Cerebellar cortex (tissue), 1 donor: ENCODE measurements at regions not wholly inside any gene's neighbourhood (a gene's known extent, or its start where the extent isn't known, plus 50 kb on each side); places are given as distances from the start of the nearest gene placed in this dataset.
"Not testable (repeated sequence)": the region's sequence is repeated elsewhere in the genome, so short reads cannot be mapped to it uniquely, and the experiment has no call there.

Experiments used
- DNase-seq: peaks from one replicate; pipeline ENCODE4 v3.0.0-alpha.2; 2015; ENCODE audit warnings: low spot score

- DNase-seq = no peak
Measured at GRCh38 chr4:1589098-1589497, 95.0 kb downstream of the FAM53A start.

- no peak for DNase-seq
Measured at GRCh38 chr4:1588306-1588705, 95.8 kb downstream of the FAM53A start.

- DNase-seq = no peak
Measured at GRCh38 chr4:1584498-1584897, 99.6 kb downstream of the FAM53A start.

DNA sequence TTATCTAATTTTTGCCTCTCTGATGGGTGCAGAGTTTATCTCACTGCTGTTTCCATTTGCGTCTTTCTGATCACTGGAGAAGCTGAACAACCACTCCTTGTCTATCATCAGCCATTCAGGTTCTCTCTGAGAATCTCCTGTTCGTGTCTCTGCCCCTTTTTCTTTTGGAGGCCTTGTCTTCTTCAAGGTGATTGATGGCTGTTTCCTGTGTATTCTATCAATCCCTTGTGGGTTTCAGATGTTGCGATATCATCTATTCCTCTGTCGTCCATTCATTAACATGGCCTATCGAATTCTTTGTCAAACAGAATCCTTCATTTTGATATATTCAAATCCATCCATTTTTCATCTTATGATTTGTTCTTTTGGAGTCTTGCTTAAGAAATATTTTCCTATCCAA is 100.3 kb downstream of the FAM53A start:
- no peak for DNase-seq

- DNase-seq = no peak
Measured at GRCh38 chr4:1583051-1583785, 100.9 kb downstream of the FAM53A start.

GRCh38 chr4:1582227-1582626 is 101.9 kb downstream of the FAM53A start:
- DNase-seq = no peak

GRCh38 chr4:1581164-1581894 is 102.8 kb downstream of the FAM53A start:
- peak; percentile 66 for DNase-seq

GRCh38 chr4:1580692-1581012 is 103.5 kb downstream of the FAM53A start:
- DNase-seq = not testable (repeated sequence)

DNA sequence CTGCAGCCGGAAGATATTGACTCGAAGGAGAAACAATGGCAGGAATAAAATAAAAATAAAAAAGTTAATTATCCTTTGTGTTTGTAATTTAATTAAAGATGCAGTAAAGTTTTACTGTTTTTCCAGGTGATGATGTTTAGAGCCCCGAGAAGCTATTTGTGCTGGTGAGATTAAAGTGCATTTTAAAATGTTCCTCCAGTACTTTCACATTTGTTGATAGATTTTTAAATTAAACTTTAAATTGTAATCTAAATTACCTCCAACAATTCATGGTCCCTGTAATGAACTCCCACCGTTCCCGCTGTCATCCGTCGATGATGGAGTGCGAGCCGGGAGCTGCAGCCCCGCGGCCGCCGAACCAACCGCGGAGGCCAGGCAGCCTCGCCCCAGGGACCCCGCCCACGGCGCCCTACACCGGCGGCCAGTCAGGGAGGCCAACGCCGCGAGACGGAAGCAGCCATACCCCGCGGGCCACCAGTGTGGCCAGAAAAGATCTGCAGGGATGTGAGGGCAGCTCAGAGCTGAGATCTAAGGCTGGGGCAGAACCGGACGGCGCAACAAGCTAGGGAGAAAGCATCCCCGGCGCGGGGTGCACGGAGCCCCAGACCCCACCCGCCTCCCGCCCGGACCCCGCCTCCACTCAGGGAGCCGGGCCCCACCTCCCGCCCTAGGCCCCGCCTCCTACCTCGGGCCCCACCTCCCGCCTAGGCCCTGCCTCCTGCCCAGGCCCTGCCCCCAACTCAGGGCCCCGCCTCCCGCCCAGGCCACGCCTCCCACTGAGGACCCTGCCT is 104.0 kb downstream of the FAM53A start:
- peak; percentile 68 for DNase-seq

GRCh38 chr4:1579001-1579900 is 104.9 kb downstream of the FAM53A start:
- peak; percentile 65 for DNase-seq

DNA sequence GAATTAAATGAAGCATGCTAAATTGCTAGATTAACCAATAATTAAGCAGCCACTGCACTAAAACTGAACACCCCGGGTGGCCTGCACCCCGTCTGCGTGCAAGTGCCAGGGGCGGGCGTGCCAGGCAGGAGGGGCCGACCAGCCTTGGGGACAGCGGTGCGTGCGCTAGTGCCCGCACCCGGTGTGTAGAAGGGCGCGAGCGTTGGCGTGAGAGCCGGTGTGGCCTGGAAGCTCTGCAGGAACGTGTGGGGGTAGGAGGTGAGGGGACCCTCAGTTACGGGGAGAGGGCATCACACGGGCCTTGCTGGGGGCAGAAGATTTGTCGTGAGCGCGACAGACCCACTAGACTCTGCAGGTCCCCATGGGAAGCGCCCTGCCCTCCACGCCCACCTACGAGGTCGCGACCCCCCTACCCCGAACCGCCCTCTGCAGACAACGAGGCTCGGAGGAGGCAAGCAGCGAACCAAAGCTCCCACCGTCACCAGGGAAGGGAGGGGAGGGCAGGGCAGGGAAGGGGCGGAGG is 105.8 kb downstream of the FAM53A start:
- no peak for DNase-seq

DNA sequence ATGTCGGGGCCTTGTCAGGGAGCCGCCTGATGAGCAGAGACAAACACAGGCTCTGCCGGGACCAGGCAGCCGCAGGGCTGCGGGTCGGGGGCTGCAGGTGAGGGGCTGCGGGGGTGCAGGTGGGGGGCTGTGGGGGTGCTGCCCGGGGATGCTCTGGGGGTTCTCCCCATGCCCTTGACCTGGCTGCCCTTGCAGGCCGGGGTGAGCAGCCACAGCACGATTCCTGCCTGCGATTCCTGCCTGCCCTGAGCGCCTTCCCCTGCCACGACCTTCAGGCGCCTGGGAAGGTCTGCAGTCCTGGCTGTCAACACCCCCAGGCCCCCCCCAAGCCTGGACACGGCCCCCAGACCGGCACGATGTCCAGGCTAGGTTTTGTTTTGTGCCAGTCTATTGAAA is 106.3 kb downstream of the FAM53A start:
- DNase-seq = no peak

- no peak for DNase-seq
Measured at GRCh38 chr4:1576961-1577821, 106.9 kb downstream of the FAM53A start.

- DNase-seq = no peak
Measured at GRCh38 chr4:1576304-1576960, 107.7 kb downstream of the FAM53A start.

DNA sequence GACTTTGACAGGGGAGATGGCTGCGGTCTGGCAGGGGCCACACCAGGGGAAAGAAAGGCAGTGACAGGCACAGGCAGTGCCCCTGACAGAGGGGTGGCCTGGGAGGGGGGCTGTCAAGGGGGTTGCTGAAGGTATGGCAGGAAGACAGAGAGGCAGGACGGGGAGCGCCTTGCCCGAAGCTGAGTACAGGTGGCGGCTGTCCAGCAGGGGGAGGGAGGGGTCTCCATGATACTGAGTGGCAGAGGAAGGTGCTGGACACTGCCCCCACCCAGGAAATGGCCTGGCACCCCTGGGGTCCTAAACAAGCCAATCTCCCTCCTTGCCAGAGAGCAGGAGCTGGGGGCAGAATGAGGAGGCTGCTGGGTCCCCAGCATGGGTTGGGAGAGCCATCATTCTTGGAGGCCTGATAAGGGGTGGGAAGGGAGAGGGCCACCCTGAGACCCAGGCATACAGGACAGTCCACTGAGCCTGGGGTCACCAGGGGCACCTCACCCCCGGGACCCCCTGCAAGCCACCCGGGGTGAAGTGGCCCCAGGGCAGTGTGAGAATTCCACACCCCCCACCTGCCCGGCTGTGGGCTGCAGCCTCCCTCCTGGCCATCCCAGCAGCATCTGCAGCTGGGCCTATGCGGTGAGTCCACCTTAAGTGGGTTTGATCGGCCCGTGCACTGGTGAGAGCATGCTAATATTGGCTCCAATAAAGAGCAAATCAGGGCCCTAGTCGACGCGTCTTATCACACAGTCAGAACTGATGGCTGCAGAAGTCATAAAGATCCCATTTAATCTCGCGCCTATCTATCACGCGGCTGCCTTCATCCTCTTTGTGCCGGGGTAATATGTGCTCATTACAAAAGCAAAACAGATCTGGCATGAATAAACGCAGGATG is 108.5 kb downstream of the FAM53A start:
- DNase-seq = no peak

DNA sequence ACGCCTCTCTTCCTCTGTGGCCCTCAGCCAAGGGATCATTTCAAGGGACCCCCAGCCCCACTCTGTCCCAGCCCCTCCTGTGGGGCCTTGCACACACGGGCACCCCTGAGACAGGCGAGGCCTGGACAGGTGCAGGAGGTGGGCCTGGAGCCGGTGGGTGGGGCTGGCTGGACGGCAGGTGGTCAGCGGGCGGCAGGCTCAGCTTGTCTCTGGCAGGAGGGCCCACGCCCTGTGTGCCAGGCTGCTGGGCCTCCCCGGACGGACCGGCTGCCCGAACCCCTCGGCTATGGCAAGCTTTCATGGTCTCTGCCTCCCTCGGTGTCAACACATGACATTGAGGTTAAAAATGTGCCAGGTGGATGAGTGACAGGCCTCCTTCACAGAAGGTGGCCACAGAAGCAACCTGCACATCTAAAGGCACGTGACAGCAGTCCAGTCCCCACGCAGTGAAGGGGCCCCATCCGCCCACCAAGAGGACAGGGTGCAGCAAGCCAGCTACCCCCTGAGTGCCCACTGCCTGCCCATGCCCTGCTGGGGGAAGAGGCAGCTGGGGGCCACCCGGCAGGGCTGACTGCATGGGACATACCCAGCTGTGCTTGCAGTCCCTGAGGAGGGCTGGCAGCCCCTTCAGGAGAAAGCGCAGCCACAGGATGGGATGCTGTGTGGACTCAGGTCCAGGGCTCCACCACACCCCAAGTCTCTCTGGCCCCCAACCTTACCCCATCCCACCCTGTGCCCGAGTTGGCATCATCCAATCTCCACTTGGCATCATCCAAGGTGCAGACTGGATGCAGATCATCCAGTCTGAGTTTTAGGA is 109.3 kb downstream of the FAM53A start:
- no peak for DNase-seq

GRCh38 chr4:1573830-1574459 is 110.2 kb downstream of the FAM53A start:
- DNase-seq = no peak
